OCI-LY1 (cell line): ENCODE measurements at regions not wholly inside any gene's neighbourhood (a gene's known extent, or its start where the extent isn't known, plus 50 kb on each side); places are given as distances from the start of the nearest gene placed in this dataset.
"Not testable (repeated sequence)": the region's sequence is repeated elsewhere in the genome, so short reads cannot be mapped to it uniquely, and the experiment has no call there.

Source experiments
- H2AFZ ChIP-seq: fragments of 200-600 bp; sonication (generic), shearing (Covaris generic); 2 replicates; pipeline ENCODE4 v1.6.0; 2014; ENCODE audit warnings: antibody characterized with exemption, mild to moderate bottlenecking, low read length
- H3F3A ChIP-seq: fragments of 200-600 bp; sonication (generic), shearing (Covaris generic); 2 replicates; pipeline ENCODE4 v1.6.0; 2014; ENCODE audit warnings: mild to moderate bottlenecking, antibody characterized with exemption, low read length, moderate library complexity; ENCODE audit not compliant: insufficient read depth
- H3K27ac ChIP-seq: fragments of 200-600 bp; sonication (generic); 2 replicates; pipeline ENCODE4 v1.5.1; 2014; ENCODE audit warnings: low read length, mixed run types, mild to moderate bottlenecking, low read depth; ENCODE audit not compliant: poor library complexity, severe bottlenecking
- H3K27me3 ChIP-seq: fragments of 200-600 bp; sonication (generic); 2 replicates; pipeline ENCODE4 v1.6.0; 2014; ENCODE audit warnings: antibody characterized with exemption, mild to moderate bottlenecking, low read length, moderate library complexity; ENCODE audit not compliant: insufficient read depth
- H3K36me3 ChIP-seq: fragments of 200-600 bp; sonication (generic); 2 replicates; pipeline ENCODE4 v1.6.1; 2014; ENCODE audit warnings: mild to moderate bottlenecking, antibody characterized with exemption, low read length, moderate library complexity, mixed read lengths; ENCODE audit not compliant: insufficient read depth
- H3K4me1 ChIP-seq: fragments of 200-600 bp; sonication (generic); 2 replicates; pipeline ENCODE4 v1.5.1; 2014; ENCODE audit warnings: mild to moderate bottlenecking, low read length, moderate library complexity; ENCODE audit not compliant: insufficient read depth, severe bottlenecking
- H3K4me2 ChIP-seq: fragments of 200-600 bp; sonication (generic), shearing (Covaris generic); 2 replicates; pipeline ENCODE4 v1.6.1; 2014; ENCODE audit warnings: low read length
- H3K4me3 ChIP-seq: fragments of 200-600 bp; sonication (generic); 2 replicates; pipeline ENCODE4 v1.5.1; 2014; ENCODE audit warnings: low read length, low read depth, mild to moderate bottlenecking, mixed read lengths; ENCODE audit not compliant: poor library complexity, severe bottlenecking
- H3K79me2 ChIP-seq: fragments of 200-600 bp; shearing (Covaris generic); 2 replicates; pipeline ENCODE4 v1.6.1; 2016; ENCODE audit warnings: mixed run types, low read length, mixed read lengths; ENCODE audit not compliant: insufficient read depth
- H3K9ac ChIP-seq: fragments of 200-600 bp; sonication (generic), shearing (Covaris generic); 2 replicates; pipeline ENCODE4 v1.6.1; 2014; ENCODE audit warnings: mild to moderate bottlenecking, low read length, mixed read lengths
- H3K9me2 ChIP-seq: fragments of 200-600 bp; sonication (generic), shearing (Covaris generic); 2 replicates; pipeline ENCODE4 v1.6.1; 2014; ENCODE audit warnings: low read depth, mild to moderate bottlenecking, low read length, mixed read lengths
- H3K9me3 ChIP-seq: fragments of 200-600 bp; shearing (Covaris generic); 2 replicates; pipeline ENCODE4 v1.6.1; 2014; ENCODE audit warnings: low read length, mixed read lengths
- H4K20me1 ChIP-seq: fragments of 200-600 bp; sonication (generic), shearing (Covaris generic); 2 replicates; pipeline ENCODE4 v1.6.0; 2016; ENCODE audit warnings: mild to moderate bottlenecking, low read length; ENCODE audit not compliant: insufficient read depth
- CTCF ChIP-seq: fragments of 200-600 bp; sonication (generic), shearing (Covaris generic); IDR thresholded peaks from 2 replicates; pipeline ENCODE4 v1.5.1; 2017; ENCODE audit warnings: mild to moderate bottlenecking, antibody characterized with exemption, low read length, moderate library complexity, mixed read lengths
- EZH2 ChIP-seq: fragments of 200-600 bp; sonication (generic), shearing (Covaris generic); IDR thresholded peaks from 2 replicates; pipeline ENCODE4 v1.8.0; 2017; ENCODE audit warnings: borderline replicate concordance, mixed run types, mild to moderate bottlenecking, antibody characterized with exemption, low read length, moderate library complexity, mixed read lengths

GRCh38 chr3:161674402-161674801, 177.8 kb downstream of the OTOL1 start:
- Histone ChIP-seq H3K4me1 (no peaks in the 10 kb centered on the region), H3K9ac (no peak overlapping the region), H3K9me2 (no peaks in the 10 kb centered on the region), H3K9me3 (no peaks in the 10 kb centered on the region), H2AFZ (no peak overlapping the region), H3F3A (no peaks in the 10 kb centered on the region), H3K4me3 (no peak overlapping the region), H3K27me3 (no peaks in the 10 kb centered on the region), H3K4me2 (no peak overlapping the region), H4K20me1 (no peaks in the 10 kb centered on the region), H3K27ac (no peak overlapping the region), H3K36me3 (no peaks in the 10 kb centered on the region), H3K79me2 (no peaks in the 10 kb centered on the region)
- no peak for TF ChIP-seq CTCF
- no peak for TF ChIP-seq EZH2

GRCh38 chr3:161681831-161682230, 185.2 kb downstream of the OTOL1 start:
- not testable (repeated sequence) for H3K4me1 ChIP-seq

GRCh38 chr3:161682715-161683114, 186.1 kb downstream of the OTOL1 start:
- TF ChIP-seq EZH2: no peak
- no peak for TF ChIP-seq CTCF
- Histone ChIP-seq H3K4me1 (no peaks in the 10 kb centered on the region), H3K27ac (no peak overlapping the region), H2AFZ (no peak overlapping the region), H4K20me1 (no peaks in the 10 kb centered on the region), H3K36me3 (no peaks in the 10 kb centered on the region), H3F3A (no peaks in the 10 kb centered on the region), H3K9ac (no peak overlapping the region), H3K27me3 (no peaks in the 10 kb centered on the region), H3K9me2 (no peaks in the 10 kb centered on the region; the same call in 1 of the 2 replicates), H3K4me2 (no peak overlapping the region), H3K79me2 (0 out of 2 replicates have a peak, but pooled peaks cover 3% of the 10 kb centered on the region), H3K9me3 (no peaks in the 10 kb centered on the region), H3K4me3 (no peak overlapping the region)

More at GRCh38 chr3:161681831-161682230, 185.2 kb downstream of the OTOL1 start:
- not testable (repeated sequence) for H2AFZ ChIP-seq, H3K4me2 ChIP-seq, H3K79me2 ChIP-seq, H3K9me2 ChIP-seq, H3K9me3 ChIP-seq, H3K36me3 ChIP-seq, H4K20me1 ChIP-seq, H3K27ac ChIP-seq, H3K9ac ChIP-seq, H3K4me3 ChIP-seq, H3F3A ChIP-seq, H3K27me3 ChIP-seq

- H3K27me3 ChIP-seq: no peaks in the 10 kb centered on the region
- H3K9ac ChIP-seq: no peak overlapping the region
- H3K9me3 ChIP-seq: no peaks in the 10 kb centered on the region
- H3K36me3 ChIP-seq: no peaks in the 10 kb centered on the region
- no peaks in the 10 kb centered on the region for H3K9me2 ChIP-seq
- H3K4me2 ChIP-seq: no peak overlapping the region
- no peak overlapping the region for H3K27ac ChIP-seq
- H3K4me1 ChIP-seq: no peaks in the 10 kb centered on the region
- no peaks in the 10 kb centered on the region for H3K79me2 ChIP-seq
- no peaks in the 10 kb centered on the region for H4K20me1 ChIP-seq
- H3F3A ChIP-seq: no peaks in the 10 kb centered on the region
- TF ChIP-seq EZH2: no peak
- TF ChIP-seq CTCF: no peak
- no peak overlapping the region for H3K4me3 ChIP-seq
- no peak overlapping the region for H2AFZ ChIP-seq
Observed at GRCh38 chr3:161689584-161690298, 193.1 kb downstream of the OTOL1 start.
